ENCODE measurements at regions not wholly inside any gene's neighbourhood (a gene's known extent, or its start where the extent isn't known, plus 50 kb on each side); places are given as distances from the start of the nearest gene placed in this dataset.

- TF ChIP-seq, protein P1, sequence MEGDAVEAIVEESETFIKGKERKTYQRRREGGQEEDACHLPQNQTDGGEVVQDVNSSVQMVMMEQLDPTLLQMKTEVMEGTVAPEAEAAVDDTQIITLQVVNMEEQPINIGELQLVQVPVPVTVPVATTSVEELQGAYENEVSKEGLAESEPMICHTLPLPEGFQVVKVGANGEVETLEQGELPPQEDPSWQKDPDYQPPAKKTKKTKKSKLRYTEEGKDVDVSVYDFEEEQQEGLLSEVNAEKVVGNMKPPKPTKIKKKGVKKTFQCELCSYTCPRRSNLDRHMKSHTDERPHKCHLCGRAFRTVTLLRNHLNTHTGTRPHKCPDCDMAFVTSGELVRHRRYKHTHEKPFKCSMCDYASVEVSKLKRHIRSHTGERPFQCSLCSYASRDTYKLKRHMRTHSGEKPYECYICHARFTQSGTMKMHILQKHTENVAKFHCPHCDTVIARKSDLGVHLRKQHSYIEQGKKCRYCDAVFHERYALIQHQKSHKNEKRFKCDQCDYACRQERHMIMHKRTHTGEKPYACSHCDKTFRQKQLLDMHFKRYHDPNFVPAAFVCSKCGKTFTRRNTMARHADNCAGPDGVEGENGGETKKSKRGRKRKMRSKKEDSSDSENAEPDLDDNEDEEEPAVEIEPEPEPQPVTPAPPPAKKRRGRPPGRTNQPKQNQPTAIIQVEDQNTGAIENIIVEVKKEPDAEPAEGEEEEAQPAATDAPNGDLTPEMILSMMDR (IDR thresholded peaks at IDR 0.05; ENCODE audit: borderline replicate concordance, insufficient read depth, low read depth, low read length): no peak
- no peak overlapping the region for H3K4me3 ChIP-seq (ENCODE audit: low read depth, low read length)
Measured at GRCh38 chr6:19972221-19972620, 135.1 kb downstream of the ID4 start.

DNA sequence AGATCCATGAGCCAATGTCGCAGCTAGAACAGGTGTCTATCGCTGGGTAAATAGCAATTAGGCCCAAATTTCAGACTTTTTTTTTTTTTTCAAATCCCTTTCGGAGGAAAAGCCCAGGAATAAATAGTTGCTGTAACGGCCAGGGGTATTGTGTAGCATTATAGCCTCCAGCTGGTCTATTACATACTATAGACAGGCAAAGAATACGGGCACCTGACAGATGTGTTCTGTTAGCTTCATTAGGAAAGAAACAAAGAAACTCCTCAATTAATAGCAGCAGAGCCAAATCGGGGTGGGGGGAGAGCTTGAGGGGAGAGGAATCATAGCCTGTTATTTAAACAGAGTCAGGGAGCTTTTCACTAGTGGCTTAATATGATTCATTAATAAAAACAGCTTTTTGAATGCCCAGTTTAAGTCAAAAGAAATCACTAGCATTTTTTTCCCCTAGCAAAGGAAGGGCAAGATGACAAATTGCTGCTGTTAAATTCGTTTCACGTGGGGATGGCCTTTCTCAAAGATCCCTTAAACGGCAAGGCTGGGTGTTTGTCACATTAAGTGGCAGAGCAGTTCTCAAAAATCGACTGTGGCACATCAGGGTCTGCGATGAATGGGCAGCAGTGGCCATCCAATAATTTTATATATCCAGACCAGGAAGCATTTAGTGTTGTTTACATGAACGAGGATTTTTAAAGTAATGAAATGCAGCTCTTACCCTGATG, 139.4 kb downstream of the ID4 start:
- H3K4me3 ChIP-seq (ENCODE audit: low read depth, low read length): no peak overlapping the region
- TF ChIP-seq, protein P1 (IDR thresholded peaks at IDR 0.05; ENCODE audit: borderline replicate concordance, insufficient read depth, low read depth, low read length): no peak

GRCh38 chr6:19979059-19979458, 141.9 kb downstream of the ID4 start:
- TF ChIP-seq, protein P1 (IDR thresholded peaks at IDR 0.05; ENCODE audit: borderline replicate concordance, insufficient read depth, low read depth, low read length): no peak
- H3K4me3 ChIP-seq (ENCODE audit: low read depth, low read length): no peak overlapping the region

- TF ChIP-seq, protein P1 (IDR thresholded peaks at IDR 0.05; ENCODE audit: borderline replicate concordance, insufficient read depth, low read depth, low read length): no peak
- no peak overlapping the region for H3K4me3 ChIP-seq (ENCODE audit: low read depth, low read length)
Measured at GRCh38 chr6:19979986-19980385, 142.8 kb downstream of the ID4 start.

- no peak overlapping the region for H3K4me3 ChIP-seq (ENCODE audit: low read depth, low read length)
- TF ChIP-seq, protein P1 (IDR thresholded peaks at IDR 0.05; ENCODE audit: borderline replicate concordance, insufficient read depth, low read depth, low read length): no peak
Measured at GRCh38 chr6:19983374-19983773, 146.2 kb downstream of the ID4 start.

DNA sequence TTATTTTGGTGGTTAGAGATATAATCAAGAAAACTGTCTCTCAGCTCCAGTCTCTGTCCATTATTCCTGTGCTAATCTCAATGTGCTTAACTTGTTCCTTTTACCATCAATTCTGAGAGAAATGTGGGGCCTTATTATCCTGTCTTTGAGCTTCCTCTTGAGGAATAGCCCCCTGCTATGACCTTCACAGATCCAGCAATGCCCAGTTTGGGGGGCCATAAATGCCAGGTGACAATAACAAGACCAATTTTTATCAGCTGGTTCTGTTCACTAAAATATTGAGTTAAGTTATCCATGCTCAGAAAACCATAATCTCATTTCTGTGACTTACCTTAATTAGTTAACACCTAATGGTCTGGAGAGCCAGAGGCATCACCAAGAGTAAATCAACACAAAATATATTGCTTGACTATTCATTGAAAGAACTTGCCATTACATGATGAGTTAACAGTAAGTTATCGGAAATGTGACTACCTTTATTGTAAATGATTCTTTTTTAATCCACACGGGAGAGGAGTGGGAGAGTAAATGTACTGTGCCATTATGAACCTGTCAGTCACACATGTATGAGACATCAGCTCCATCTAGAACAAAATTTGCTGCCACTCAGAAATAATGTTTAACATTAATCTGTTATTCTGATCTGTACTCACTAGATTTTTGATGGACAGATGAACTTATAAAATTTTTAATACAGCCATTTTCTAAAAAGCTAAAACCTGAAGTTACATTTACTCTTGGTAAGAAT, 149.7 kb downstream of the ID4 start:
- TF ChIP-seq, protein P1 (IDR thresholded peaks at IDR 0.05; ENCODE audit: borderline replicate concordance, insufficient read depth, low read depth, low read length): no peak
- H3K4me3 ChIP-seq (ENCODE audit: low read depth, low read length): no peak overlapping the region

- TF ChIP-seq, protein P1 (IDR thresholded peaks at IDR 0.05; ENCODE audit: borderline replicate concordance, insufficient read depth, low read depth, low read length): no peak
- H3K4me3 ChIP-seq (ENCODE audit: low read depth, low read length): no peak overlapping the region
Measured at GRCh38 chr6:19988555-19988954, 151.4 kb downstream of the ID4 start.

Measured in GM12875 (cell line).